GM12874 (cell line): ENCODE measurements at regions not wholly inside any gene's neighbourhood (a gene's known extent, or its start where the extent isn't known, plus 50 kb on each side); places are given as distances from the start of the nearest gene placed in this dataset.

Experiments used
- TF ChIP-seq, protein P1 (sequence below): IDR thresholded peaks from 2 replicates; pipeline ENCODE4 v1.5.1; 2011; ENCODE audit warnings: low read depth, mild to moderate bottlenecking, control low read depth, low read length, moderate library complexity; ENCODE audit not compliant: insufficient read depth

DNA sequence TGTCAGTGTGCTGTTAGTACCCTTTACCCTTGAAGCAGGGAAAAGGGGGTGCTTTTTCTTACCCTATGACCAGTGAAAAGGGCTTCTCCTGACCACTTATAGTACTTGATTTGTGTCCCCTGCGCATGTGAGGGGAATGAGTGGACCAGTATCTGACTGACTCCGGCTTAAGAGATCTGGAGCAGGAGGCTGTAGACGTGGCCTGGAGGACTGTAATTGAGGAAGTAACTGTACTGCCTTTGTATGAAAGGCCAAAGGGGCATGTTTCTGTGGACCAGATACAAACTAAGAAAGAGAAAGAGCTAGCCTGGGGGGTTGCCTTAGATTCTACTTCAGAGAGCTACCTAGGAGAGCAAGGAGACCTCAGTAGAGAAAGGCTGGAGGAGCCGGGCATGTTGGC is 89.9 kb upstream of the TBL1XR1 start:
- TF ChIP-seq, protein P1, sequence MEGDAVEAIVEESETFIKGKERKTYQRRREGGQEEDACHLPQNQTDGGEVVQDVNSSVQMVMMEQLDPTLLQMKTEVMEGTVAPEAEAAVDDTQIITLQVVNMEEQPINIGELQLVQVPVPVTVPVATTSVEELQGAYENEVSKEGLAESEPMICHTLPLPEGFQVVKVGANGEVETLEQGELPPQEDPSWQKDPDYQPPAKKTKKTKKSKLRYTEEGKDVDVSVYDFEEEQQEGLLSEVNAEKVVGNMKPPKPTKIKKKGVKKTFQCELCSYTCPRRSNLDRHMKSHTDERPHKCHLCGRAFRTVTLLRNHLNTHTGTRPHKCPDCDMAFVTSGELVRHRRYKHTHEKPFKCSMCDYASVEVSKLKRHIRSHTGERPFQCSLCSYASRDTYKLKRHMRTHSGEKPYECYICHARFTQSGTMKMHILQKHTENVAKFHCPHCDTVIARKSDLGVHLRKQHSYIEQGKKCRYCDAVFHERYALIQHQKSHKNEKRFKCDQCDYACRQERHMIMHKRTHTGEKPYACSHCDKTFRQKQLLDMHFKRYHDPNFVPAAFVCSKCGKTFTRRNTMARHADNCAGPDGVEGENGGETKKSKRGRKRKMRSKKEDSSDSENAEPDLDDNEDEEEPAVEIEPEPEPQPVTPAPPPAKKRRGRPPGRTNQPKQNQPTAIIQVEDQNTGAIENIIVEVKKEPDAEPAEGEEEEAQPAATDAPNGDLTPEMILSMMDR: no peak

DNA sequence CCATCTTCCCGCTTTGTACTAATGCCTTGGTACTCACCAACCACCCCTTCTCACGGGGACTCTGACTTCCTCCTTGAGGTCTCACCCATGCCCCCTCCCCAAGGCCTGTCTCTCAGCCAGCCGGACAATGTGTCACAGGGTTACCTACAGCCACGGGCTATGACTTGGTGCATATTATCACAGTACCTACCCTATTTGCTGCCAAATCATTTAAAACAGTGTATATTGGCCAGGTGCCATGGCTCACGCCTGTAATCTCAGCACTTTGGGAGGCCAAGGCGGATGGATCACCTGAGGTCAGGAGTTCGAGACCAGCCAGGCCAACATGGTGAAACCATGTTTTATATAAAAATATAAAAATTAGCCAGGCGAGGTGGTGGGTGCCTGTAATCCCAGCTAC is 93.4 kb upstream of the TBL1XR1 start:
- TF ChIP-seq, protein P1: no peak

DNA sequence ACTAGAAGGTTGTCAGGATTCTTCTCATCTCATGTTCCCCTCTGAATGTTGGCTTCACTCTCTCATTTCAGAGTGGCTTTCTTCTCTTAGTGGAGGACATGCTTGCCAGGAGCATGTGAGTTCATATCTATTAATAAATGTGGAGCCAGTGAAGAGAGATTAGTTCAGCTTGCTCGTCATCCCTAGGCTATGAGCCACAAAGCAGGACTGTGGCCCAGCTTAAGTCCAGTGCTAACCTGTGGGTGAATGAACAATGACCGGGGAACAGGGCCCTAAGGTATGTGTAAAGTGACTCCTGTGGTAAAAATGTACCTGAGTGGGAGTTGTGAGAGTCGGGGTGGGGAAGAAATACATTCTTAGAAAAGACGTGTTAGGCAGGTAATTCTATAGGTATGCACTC is 96.9 kb upstream of the TBL1XR1 start:
- TF ChIP-seq, protein P1: no peak

DNA sequence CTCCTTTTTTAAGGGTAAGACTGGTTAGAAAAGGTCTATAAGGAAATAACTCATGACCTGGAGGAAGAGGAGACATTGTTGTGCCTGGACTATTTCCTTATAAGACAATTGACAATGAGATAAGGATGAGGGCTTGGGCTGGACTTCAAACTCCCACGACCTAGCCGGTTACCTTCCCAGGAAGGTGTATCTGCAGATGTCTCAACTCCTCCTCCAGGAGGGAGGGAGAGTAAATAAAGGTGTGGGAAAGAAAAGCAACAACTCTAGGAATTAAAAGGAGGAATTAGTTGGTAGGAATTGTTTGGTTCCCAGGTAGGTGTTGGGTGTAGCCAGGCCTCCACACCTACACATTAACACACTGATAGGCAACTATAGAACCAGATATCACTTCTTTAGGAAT is 97.8 kb upstream of the TBL1XR1 start:
- TF ChIP-seq, protein P1: no peak

DNA sequence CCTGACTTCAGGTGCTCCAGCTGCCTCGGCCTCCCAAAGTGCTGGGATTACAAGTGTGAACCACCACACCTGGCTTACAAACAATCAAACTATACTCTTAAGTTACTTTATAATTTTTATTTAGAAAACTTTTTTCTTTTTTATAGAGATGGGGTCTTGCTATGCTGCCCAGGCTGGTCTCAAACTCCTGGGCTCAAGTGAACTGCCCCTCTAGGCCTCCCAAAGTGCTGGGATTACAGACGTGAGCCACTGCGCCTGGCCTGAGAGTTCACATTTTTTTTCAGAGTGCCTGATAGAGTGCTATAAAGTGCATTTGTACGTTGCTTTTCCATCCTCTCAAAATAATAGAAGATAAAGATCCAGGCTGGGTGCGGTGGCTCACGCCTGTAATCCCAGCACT is 102.0 kb upstream of the TBL1XR1 start:
- TF ChIP-seq, protein P1: no peak

DNA sequence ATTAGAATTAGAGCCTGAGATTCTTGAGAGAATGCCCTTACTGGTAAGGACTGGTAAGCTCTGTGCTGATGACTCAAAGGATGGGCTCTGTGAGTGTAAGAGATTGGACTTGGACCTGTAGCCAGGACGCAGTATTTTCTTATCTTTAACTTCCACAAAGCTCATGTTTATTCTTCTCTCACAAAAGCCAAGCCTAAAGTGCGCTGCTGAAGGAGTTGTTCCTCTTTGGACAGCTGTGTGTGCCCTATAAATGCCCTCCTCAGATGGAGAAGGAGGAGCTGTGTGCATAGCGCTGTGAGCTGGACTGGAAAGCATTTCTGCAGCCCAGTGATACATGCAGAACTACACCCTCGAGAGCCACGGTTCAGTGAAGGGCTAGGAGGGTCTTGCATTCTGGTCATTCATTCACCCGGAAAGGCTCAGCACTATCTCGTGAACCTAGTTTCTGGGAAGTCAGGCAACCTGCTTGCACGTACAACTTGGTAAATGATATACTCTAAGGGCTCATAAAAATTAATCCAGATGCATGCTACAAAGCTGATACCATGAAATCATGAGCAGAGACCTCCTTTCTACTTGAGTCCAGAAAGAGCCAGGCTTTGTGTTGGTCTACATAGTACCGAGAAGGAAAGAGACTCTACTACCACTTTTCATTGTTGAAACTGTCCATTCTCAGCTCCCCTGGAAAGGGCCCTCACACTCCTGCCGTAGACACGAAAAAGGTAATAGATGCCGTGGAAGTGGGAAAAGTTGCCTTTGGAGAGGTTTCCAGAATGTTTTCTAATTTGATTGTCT is 103.0 kb upstream of the TBL1XR1 start:
- TF ChIP-seq, protein P1: no peak

DNA sequence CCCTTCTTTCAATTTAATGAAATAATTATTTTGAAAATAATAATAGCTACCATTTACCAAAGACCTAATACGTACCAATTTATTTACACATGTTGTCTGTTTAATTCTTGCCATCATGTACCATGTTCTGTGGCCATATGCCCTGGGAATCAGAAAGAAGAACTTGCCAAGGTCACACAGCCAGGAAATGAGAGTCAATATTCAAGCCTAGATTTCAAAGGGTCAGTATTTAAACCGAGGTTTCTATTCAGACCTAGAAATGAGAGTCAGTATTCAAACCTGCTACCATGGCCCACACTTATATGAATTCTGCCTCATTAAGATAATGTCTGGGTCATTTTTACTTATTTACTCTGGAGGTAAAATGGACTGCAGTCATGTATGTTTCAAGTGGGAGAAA is 103.6 kb upstream of the TBL1XR1 start:
- TF ChIP-seq, protein P1: no peak
